Right kidney (tissue), 1 donor: ENCODE measurements at regions not wholly inside any gene's neighbourhood (a gene's known extent, or its start where the extent isn't known, plus 50 kb on each side); places are given as distances from the start of the nearest gene placed in this dataset.

Experiments
- DNase-seq: peaks from one replicate; pipeline ENCODE4 v3.0.0-alpha.2; 2016

GRCh38 chr18:78156466-78156865 is 823.2 kb upstream of the SALL3 start:
- DNase-seq: no peak

- DNase-seq: no peak
These were observed 820.7 kb upstream of the SALL3 start for GRCh38 chr18:78158943-78159342.

- DNase-seq: no peak
These were observed 820.2 kb upstream of the SALL3 start for GRCh38 chr18:78159397-78159796.

- no peak for DNase-seq
These were observed 818.5 kb upstream of the SALL3 start for GRCh38 chr18:78160961-78161656.

- DNase-seq: no peak
These were observed 814.1 kb upstream of the SALL3 start for GRCh38 chr18:78165525-78165924.

- DNase-seq: no peak
These were observed 811.1 kb upstream of the SALL3 start for GRCh38 chr18:78168526-78168925.

- DNase-seq: no peak
These were observed 810.3 kb upstream of the SALL3 start for GRCh38 chr18:78169174-78169864.

GRCh38 chr18:78171954-78172353 is 807.7 kb upstream of the SALL3 start:
- no peak for DNase-seq

- no peak for DNase-seq
These were observed 804.9 kb upstream of the SALL3 start for GRCh38 chr18:78174737-78175136.

GRCh38 chr18:78178812-78179211 is 800.8 kb upstream of the SALL3 start:
- no peak for DNase-seq

GRCh38 chr18:78180741-78181140 is 798.9 kb upstream of the SALL3 start:
- DNase-seq: no peak

GRCh38 chr18:78183815-78184214 is 795.8 kb upstream of the SALL3 start:
- no peak for DNase-seq

GRCh38 chr18:78191276-78191675 is 788.3 kb upstream of the SALL3 start:
- no peak for DNase-seq

GRCh38 chr18:78192054-78192453 is 787.6 kb upstream of the SALL3 start:
- no peak for DNase-seq

GRCh38 chr18:78196280-78196679 is 783.3 kb upstream of the SALL3 start:
- no peak for DNase-seq

- no peak for DNase-seq
These were observed 780.6 kb upstream of the SALL3 start for GRCh38 chr18:78199002-78199401.

- DNase-seq: no peak
These were observed 780.0 kb upstream of the SALL3 start for GRCh38 chr18:78199611-78200010.

- no peak for DNase-seq
These were observed 771.7 kb upstream of the SALL3 start for GRCh38 chr18:78207942-78208341.

GRCh38 chr18:78208461-78208860 is 771.2 kb upstream of the SALL3 start:
- no peak for DNase-seq

- no peak for DNase-seq
These were observed 766.1 kb upstream of the SALL3 start for GRCh38 chr18:78213361-78213994.

GRCh38 chr18:78221496-78221895 is 758.1 kb upstream of the SALL3 start:
- no peak for DNase-seq

- no peak for DNase-seq
These were observed 750.6 kb upstream of the SALL3 start for GRCh38 chr18:78228974-78229373.

GRCh38 chr18:78230911-78231310 is 748.7 kb upstream of the SALL3 start:
- no peak for DNase-seq

GRCh38 chr18:78232196-78232595 is 747.4 kb upstream of the SALL3 start:
- DNase-seq: no peak
